SKM-1 treated with dmso at 0.1 percent for 144 hours (cell line): ENCODE measurements at regions not wholly inside any gene's neighbourhood (a gene's known extent, or its start where the extent isn't known, plus 50 kb on each side); places are given as distances from the start of the nearest gene placed in this dataset.

Experiments used
- DNase-seq: peaks from one replicate; lab custom pipeline; 2025; ENCODE audit not compliant: unreplicated experiment; lab: John Stamatoyannopoulos, UW

GRCh38 chr4:138758876-138759553, 256.6 kb upstream of the NOCT start:
- DNase-seq: no peak

DNA sequence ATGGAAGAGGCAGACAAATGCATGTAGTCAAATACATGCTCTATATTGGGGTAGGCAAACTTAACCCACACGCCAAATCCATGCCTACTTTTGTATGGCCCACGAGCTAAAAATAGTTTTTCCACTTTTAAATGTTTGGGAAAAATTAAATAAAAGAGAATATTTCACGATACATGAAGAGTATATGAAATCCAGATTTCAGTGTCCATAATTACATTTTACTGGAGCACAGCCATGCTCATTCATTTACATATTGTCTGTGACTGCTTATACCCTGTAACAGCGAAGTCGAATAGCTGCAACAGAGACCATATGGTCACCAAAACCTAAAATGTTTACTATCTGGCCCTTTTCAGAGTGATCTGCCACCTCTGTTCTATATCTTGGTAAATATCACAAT, 257.4 kb upstream of the NOCT start:
- DNase-seq: no peak

DNA sequence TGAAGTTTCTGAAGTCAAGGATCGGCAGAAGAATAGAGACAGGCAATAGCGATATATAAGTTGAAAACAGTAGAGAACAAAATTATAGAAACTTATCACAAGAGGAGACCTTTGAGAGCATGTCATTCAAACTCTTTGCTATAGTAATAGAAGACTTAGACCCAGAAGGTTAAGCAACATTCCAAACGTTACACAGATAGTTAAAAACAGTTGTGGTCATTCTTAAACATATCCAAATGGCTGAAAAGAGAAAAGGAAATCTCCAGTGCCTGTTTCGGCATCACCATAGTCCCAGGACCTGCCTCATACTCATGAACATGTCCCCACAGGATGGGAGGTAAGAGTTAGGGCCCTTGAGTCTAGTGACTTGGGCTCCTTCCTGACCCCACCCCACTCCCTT, 258.1 kb upstream of the NOCT start:
- no peak for DNase-seq

GRCh38 chr4:138756519-138756918, 259.1 kb upstream of the NOCT start:
- DNase-seq: no peak

GRCh38 chr4:138751309-138751708, 264.3 kb upstream of the NOCT start:
- DNase-seq: no peak

DNA sequence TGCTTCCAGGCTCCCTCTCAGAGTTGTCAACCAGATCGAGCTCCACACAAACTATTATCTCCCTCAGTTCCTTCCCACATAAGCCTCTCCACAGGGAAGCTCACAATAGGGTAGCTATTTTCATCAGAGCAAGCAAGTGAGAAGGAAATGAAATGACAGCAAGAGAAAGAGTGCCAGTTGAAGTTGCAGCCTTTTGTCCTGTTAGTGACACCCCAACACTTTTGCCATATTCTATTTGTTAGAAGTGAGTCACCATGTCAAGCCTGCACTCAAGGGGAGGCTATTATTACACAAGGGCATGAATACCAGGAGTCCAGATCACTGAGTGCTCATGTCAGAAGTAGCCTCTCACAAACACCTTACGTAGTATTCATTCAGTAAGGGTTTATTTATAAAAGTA, 266.3 kb upstream of the NOCT start:
- no peak for DNase-seq

DNA sequence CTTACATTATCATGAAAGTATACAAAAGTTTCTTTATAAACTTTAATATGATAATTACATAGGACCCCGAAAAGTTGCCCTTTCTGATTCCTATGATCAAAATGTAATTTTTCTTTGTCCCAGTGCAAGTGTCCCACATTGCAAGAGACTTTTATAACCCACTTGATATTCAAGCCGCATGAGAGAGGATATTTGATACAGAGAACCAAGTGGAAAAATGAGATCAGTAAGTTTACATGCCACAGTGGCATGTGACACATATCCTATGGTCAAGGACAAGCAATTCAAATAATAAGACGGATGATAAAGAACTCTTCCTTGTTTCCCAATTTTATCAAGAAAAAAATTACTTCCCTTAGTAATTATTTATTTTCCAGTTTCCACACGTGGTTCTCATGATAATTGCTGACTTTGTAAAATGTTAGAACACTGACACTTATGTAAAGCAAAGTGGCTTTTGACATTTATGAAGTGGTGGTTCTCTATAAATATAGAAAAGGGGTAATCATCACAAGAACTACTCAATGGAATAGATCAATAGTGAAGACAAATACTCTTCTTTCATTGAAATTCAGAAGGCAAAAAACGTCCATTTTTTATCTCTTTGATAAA, 273.7 kb upstream of the NOCT start:
- no peak for DNase-seq

GRCh38 chr4:138740816-138741745, 274.5 kb upstream of the NOCT start:
- no peak for DNase-seq

DNA sequence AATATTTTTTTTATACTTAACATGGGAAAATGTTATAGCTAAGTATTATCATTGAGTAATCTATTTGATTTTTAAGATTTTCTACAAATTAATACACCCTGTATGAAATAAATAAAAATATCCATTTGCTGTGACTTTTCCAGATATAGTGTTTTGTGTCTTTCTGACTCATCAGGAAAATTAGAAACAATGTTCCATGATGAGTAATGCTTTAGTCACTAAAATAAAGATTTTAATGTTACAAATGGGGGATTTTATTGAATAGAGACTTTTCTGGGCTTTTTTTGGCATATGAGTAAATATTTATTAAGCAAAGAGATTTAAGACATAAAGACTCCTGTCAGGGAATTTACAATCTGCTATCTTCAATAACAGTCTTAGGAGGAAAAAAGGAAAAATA, 279.2 kb upstream of the NOCT start:
- no peak for DNase-seq

- no peak for DNase-seq
These were observed 280.8 kb upstream of the NOCT start for GRCh38 chr4:138734746-138735145.

DNA sequence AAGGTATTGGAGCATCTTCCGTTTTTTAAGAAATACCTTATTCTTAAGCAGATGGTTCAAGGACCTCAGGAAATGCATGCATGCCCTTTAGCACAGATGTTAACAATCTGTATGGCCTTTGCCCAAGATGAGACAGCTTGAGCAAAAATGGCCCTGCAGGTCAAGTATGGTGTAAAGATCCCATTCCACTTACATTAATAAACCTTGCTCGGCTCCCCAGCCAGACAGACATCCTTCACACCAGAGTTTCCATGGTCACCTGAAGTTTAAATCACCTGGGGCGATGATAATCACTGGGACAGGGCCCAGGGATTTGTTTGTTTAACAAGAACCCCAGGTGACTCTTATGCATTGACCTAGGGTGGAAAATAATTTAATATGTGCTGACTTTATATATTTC, 287.0 kb upstream of the NOCT start:
- DNase-seq: no peak

DNA sequence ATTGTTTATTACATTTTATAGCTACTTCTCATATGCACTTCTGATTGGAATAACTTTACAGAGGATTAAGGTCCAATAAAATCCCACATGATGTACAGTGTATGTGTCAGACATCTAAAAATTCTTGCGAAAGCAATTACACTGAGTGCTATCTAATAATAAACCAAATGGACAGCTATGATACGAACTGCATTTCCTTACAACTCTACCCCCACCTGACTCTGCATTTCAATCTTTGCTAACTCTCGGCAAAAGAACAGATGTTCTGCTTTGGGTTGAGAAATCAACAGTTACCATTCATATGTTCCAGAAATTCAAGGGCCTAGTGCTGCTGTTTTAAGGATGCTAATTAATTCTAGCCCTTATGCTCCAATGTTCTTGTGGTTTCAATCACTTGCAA, 287.9 kb upstream of the NOCT start:
- DNase-seq: no peak

DNA sequence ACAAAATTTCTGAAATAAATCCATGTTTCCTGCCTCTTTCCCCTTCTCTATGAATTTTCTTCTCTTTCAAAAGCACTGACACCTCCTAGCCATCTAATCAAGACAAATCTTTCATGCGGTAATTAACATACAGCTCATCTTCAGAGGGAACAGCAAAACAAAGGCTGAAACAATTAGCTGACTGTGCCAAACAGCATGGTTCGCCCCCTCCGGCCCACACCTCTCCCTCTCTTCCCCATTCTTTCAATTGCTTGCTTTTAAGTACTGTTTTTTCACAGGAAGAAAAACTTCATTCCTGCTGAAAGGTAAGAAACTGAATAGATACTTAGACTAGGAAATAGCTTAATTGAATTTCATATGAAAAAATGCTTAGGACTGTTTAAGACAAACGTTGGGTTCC, 291.1 kb upstream of the NOCT start:
- DNase-seq: no peak

DNA sequence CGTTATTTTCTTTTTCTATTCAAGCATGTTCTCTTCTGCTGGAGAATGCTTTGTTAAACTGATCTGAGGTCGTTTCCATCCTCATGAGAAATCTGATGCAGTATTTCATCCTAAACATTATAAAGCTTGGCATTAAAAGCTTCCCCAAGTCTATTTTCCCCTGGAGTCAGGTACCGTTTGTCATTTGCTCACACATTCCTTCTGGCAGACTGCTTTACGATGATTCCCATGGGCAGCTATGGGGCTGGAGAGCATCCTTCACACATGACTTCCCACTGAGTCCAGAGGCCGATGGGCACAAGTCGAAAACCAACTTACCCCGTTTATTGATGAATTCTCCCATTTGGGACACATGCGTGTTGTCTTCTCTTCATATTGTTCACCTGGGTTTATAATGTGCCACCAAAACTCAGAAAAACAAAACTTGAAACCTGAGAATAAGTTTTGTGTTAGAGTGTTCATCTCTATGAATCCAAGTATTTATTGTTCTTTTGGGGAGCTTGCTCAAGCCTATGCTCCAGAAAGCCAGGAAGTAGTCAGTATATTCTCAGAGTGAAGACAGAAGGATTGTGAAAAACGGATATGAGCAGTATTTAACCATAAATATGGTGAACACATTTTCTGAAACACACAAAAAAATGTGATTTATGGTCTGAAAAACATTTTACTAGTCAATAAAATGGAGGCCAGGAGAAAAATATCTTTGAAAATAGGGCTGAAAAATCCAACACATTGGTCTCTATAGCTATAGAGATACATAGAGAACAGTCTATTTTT, 298.8 kb upstream of the NOCT start:
- DNase-seq: no peak

DNA sequence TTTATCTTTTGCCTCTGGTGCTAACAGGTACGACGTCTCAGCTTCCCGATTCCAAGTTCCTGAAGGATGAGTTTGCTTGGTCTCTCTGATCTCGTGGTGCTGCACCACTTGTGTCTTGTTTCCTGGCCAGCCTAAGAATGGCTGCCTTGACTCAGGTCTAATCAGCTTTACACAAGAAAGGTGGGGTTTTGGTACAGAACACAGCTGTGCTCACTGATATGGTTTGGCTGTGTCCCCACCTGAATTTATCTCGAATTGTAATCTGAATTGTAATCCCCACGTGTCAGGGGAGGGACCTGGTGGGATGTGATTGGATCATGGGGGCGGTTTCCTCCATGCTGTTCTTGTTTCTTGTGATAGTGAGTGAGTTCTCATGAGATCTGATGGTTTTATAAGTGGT, 305.3 kb upstream of the NOCT start:
- DNase-seq: no peak

GRCh38 chr4:138709859-138710258, 305.7 kb upstream of the NOCT start:
- DNase-seq: no peak

DNA sequence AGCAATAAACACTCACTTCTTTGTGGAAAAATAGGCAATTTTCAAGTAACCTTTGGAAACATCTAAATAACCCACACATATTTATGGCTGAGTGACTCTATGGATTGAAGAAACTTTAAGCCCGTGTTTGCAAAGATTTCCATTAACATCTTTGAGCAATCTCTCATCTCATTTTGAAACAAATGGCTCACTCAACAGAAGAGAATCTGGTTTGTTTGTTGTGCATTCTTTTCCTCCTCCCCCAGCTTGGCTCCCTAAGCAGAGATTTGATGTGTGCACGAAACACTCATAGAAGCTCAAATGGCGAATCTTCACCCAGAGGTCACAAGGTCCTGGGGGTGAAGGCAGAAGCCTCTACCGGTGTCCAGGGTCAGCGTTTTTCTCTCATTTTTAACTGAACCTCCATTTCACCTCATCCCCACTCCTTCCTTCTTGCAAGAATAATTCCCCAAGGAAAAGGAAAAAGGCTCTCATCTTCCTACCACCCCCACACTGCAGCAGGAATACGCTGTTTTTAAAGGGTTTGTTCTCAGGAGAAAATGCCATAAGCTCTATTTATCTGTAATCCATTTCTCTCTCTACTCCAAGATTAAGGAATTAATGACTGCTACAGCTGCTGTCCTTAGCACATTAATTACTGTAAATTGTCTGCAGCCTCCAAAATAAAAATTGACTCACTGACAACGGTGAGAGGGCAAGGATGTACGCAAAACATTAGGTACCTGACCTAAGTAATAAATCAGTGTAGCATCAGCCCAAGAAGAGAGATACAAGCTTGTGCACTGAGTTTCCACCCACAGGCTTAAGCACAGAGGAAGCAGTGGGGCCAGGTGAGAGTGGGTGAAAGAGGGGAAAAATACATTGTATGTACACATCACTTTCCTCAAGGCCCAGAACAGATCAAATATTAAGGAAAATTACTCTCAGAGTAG, 307.6 kb upstream of the NOCT start:
- DNase-seq: no peak

DNA sequence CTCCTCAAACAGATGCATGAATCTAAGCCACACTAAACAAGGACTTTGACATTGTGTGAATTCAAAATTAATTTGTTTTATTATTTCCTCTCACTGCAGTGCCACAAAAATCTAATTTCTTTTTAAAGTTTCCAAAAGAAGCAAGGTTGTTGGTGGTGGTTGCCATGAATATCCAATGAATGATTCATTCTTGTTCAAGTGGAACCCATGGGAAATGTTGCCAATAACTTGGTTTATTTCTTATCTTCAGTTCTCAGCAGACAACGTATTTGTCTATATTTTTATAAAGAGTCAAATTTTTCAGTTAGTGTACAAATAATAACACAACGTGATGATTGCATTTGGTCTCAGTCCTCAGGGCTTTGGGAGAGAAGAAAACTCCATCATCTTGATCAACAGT, 309.4 kb upstream of the NOCT start:
- DNase-seq: no peak

DNA sequence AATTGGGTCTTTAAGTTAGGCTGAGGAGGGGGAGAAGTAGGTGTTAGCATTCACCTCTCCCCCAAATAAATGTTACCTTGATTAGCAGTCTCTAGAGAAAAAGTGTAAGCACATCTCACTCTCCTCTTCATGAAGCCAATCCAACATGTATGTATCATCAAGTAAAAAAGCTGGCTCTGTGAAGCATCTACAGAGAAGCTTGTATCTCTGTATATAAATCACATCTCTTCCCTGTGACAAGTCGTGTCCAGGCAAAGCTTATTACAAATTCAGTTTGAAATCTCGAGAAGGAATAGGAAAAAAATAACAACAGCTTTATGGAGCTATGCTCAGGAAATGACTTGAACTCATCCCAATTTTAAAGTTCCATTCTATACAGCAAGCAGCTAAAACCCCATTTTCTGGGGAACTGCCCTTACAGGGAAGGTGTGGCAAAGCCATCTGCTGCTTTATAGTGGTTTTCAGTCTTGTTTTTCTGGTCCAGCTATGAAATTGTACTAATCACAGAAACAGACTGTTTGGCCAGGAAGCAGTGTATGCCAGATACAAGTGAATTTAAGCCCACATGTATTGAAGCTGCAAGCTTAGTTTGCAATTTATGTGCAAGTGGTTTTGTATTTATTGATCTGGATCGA, 313.3 kb upstream of the NOCT start:
- no peak for DNase-seq

DNA sequence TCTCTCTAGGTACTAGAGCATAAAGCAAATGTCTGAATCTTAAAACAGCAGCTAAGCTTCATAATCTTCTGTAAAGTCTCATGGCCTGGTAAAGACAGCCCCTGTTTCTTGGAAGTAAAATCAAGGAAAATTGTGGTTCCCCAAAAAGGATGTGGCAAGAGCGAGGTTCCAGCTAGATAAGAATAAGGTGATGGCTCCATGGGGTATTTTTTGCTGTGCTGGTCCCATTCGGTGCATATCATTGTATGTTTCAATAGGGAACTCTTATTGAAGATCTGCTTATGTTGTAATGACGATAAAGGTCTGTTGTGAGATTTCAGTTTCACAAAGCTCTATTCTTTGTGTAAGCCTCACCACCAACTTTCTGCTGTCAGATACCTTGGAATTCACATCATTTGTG, 316.9 kb upstream of the NOCT start:
- no peak for DNase-seq
